ENCODE measurements at regions not wholly inside any gene's neighbourhood (a gene's known extent, or its start where the extent isn't known, plus 50 kb on each side); places are given as distances from the start of the nearest gene placed in this dataset.

DNA sequence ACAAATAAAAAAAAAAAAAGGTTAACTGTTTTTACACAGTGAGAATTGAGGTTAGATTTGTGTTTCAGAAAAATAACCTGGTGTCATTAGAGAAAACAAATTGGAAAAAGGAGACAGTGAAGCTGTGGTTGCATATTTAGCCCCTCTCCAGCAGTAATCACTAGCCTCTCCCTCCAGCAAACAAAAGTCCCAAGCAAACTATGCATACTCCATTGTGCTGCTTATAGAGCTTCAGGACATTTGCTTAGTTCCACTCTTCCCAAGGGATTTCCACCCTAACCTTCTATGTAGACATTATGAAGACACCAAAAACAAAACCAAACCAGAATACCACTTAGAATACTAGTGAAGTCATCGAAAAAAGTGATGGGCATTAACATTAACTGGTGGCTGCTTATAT is 534.2 kb upstream of the CDH2 start:
- H3K4me3 ChIP-seq (ENCODE audit: low read depth, low read length) = no peak overlapping the region
- TF ChIP-seq ZNF133 (tag by site-specific recombination; IDR thresholded peaks at IDR 0.05) (no peak), ZNF211 (tag by site-specific recombination; IDR thresholded peaks at IDR 0.05; ENCODE audit: low read depth) (no peak), ZNF544 (tag by site-specific recombination; IDR thresholded peaks at IDR 0.05) (no peak), ZNF626 (tag by site-specific recombination; IDR thresholded peaks at IDR 0.05) (no peak), SALL2 (tag by site-specific recombination; IDR thresholded peaks at IDR 0.05; ENCODE audit: borderline replicate concordance) (no peak), ZNF433 (tag by site-specific recombination; IDR thresholded peaks at IDR 0.05; ENCODE audit: low read depth) (no peak), TCF7L2 (IDR thresholded peaks at IDR 0.05; ENCODE audit: borderline replicate concordance, low read depth, low read length) (no peak), ZNF174 (tag by site-specific recombination; IDR thresholded peaks at IDR 0.05) (no peak), RBAK (tag by site-specific recombination; IDR thresholded peaks at IDR 0.05) (no peak), ZBTB21 (tag by site-specific recombination; IDR thresholded peaks at IDR 0.05) (no peak), ZNF324 (tag by site-specific recombination; IDR thresholded peaks at IDR 0.05) (no peak), ZNF549 (tag by site-specific recombination; IDR thresholded peaks at IDR 0.05) (no peak), ZNF585B (tag by site-specific recombination; IDR thresholded peaks at IDR 0.05) (no peak), ZNF404 (tag by site-specific recombination; IDR thresholded peaks at IDR 0.05) (no peak)
- TF ChIP-seq, protein P1, sequence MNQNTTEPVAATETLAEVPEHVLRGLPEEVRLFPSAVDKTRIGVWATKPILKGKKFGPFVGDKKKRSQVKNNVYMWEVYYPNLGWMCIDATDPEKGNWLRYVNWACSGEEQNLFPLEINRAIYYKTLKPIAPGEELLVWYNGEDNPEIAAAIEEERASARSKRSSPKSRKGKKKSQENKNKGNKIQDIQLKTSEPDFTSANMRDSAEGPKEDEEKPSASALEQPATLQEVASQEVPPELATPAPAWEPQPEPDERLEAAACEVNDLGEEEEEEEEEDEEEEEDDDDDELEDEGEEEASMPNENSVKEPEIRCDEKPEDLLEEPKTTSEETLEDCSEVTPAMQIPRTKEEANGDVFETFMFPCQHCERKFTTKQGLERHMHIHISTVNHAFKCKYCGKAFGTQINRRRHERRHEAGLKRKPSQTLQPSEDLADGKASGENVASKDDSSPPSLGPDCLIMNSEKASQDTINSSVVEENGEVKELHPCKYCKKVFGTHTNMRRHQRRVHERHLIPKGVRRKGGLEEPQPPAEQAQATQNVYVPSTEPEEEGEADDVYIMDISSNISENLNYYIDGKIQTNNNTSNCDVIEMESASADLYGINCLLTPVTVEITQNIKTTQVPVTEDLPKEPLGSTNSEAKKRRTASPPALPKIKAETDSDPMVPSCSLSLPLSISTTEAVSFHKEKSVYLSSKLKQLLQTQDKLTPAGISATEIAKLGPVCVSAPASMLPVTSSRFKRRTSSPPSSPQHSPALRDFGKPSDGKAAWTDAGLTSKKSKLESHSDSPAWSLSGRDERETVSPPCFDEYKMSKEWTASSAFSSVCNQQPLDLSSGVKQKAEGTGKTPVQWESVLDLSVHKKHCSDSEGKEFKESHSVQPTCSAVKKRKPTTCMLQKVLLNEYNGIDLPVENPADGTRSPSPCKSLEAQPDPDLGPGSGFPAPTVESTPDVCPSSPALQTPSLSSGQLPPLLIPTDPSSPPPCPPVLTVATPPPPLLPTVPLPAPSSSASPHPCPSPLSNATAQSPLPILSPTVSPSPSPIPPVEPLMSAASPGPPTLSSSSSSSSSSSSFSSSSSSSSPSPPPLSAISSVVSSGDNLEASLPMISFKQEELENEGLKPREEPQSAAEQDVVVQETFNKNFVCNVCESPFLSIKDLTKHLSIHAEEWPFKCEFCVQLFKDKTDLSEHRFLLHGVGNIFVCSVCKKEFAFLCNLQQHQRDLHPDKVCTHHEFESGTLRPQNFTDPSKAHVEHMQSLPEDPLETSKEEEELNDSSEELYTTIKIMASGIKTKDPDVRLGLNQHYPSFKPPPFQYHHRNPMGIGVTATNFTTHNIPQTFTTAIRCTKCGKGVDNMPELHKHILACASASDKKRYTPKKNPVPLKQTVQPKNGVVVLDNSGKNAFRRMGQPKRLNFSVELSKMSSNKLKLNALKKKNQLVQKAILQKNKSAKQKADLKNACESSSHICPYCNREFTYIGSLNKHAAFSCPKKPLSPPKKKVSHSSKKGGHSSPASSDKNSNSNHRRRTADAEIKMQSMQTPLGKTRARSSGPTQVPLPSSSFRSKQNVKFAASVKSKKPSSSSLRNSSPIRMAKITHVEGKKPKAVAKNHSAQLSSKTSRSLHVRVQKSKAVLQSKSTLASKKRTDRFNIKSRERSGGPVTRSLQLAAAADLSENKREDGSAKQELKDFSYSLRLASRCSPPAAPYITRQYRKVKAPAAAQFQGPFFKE (tag by site-specific recombination; IDR thresholded peaks at IDR 0.05; ENCODE audit: borderline replicate concordance) = no peak
- TF ChIP-seq, protein P2, sequence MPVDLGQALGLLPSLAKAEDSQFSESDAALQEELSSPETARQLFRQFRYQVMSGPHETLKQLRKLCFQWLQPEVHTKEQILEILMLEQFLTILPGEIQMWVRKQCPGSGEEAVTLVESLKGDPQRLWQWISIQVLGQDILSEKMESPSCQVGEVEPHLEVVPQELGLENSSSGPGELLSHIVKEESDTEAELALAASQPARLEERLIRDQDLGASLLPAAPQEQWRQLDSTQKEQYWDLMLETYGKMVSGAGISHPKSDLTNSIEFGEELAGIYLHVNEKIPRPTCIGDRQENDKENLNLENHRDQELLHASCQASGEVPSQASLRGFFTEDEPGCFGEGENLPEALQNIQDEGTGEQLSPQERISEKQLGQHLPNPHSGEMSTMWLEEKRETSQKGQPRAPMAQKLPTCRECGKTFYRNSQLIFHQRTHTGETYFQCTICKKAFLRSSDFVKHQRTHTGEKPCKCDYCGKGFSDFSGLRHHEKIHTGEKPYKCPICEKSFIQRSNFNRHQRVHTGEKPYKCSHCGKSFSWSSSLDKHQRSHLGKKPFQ (tag by site-specific recombination; IDR thresholded peaks at IDR 0.05) = no peak
- TF ChIP-seq, protein P3, sequence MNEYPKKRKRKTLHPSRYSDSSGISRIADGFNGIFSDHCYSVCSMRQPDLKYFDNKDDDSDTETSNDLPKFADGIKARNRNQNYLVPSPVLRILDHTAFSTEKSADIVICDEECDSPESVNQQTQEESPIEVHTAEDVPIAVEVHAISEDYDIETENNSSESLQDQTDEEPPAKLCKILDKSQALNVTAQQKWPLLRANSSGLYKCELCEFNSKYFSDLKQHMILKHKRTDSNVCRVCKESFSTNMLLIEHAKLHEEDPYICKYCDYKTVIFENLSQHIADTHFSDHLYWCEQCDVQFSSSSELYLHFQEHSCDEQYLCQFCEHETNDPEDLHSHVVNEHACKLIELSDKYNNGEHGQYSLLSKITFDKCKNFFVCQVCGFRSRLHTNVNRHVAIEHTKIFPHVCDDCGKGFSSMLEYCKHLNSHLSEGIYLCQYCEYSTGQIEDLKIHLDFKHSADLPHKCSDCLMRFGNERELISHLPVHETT (tag by site-specific recombination; IDR thresholded peaks at IDR 0.05) = no peak
- TF ChIP-seq, protein P4, sequence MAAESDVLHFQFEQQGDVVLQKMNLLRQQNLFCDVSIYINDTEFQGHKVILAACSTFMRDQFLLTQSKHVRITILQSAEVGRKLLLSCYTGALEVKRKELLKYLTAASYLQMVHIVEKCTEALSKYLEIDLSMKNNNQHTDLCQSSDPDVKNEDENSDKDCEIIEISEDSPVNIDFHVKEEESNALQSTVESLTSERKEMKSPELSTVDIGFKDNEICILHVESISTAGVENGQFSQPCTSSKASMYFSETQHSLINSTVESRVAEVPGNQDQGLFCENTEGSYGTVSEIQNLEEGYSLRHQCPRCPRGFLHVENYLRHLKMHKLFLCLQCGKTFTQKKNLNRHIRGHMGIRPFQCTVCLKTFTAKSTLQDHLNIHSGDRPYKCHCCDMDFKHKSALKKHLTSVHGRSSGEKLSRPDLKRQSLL (tag by site-specific recombination; IDR thresholded peaks at IDR 0.05) = no peak
- TF ChIP-seq, protein P5, sequence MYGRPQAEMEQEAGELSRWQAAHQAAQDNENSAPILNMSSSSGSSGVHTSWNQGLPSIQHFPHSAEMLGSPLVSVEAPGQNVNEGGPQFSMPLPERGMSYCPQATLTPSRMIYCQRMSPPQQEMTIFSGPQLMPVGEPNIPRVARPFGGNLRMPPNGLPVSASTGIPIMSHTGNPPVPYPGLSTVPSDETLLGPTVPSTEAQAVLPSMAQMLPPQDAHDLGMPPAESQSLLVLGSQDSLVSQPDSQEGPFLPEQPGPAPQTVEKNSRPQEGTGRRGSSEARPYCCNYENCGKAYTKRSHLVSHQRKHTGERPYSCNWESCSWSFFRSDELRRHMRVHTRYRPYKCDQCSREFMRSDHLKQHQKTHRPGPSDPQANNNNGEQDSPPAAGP (tag by site-specific recombination; IDR thresholded peaks at IDR 0.05) = no peak
- H3K4me1 ChIP-seq (ENCODE audit: control insufficient read depth, insufficient read depth, low read length) = no peaks in the 10 kb centered on the region
- CTCF ChIA-PET = no interaction called here
- no peaks in the 10 kb centered on the region for H3K9me3 ChIP-seq (ENCODE audit: control insufficient read depth, insufficient read depth, low read depth, low read length)
- POLR2A ChIA-PET = no interaction called here
- H3K27ac ChIP-seq (ENCODE audit: extremely low read depth, low read depth, low read length) = no peak overlapping the region
- no peaks in the 10 kb centered on the region for H3K36me3 ChIP-seq (ENCODE audit: control insufficient read depth in 2 of 2, insufficient read depth in 1 of 2, low read length in 2 of 2)
